Right lobe of liver (tissue), 6 donors: ENCODE measurements at regions not wholly inside any gene's neighbourhood (a gene's known extent, or its start where the extent isn't known, plus 50 kb on each side); places are given as distances from the start of the nearest gene placed in this dataset.

ENCODE experiments used
- ATAC-seq, 4 donors: fragments of 200-7000 bp; cut with Tn5 transposase; one replicate each; pipeline ENCODE4 v1.9.1; 2020; ENCODE audit warnings: mild to moderate bottlenecking in 4 of 4, moderate library complexity in 4 of 4
- DNase-seq, 3 donors: peaks; one replicate each; pipeline ENCODE4 v3.0.0-alpha.2; 2020
- H3K27ac ChIP-seq, 3 donors: fragments of 200-600 bp; one replicate each; pipeline ENCODE4 v1.8.0; 2022
- H3K27me3 ChIP-seq, 2 donors: fragments of 200-600 bp; one replicate each; pipeline ENCODE4 v1.8.0; 2022
- H3K36me3 ChIP-seq, 4 donors: fragments of 200-600 bp; sonication (generic) in 1 of 4; one replicate each; pipeline versions ENCODE4 v1.5.1 to v1.8.0; 2017 to 2022; ENCODE audit warnings: control low read depth in 1 of 4
- H3K4me1 ChIP-seq, 4 donors: fragments of 200-600 bp; sonication (generic) in 1 of 4; one replicate each; pipeline versions ENCODE4 v1.5.1 to v1.8.0; 2017 to 2022; ENCODE audit warnings: control low read depth in 1 of 4
- H3K4me3 ChIP-seq, 3 donors: fragments of 200-600 bp; one replicate each; pipeline ENCODE4 v1.8.0; 2022
- H3K9me3 ChIP-seq, 4 donors: fragments of 200-600 bp; sonication (generic) in 1 of 4; one replicate each; pipeline versions ENCODE4 v1.5.1 to v1.8.0; 2017 to 2022; ENCODE audit warnings: control low read depth in 1 of 4
- CTCF ChIP-seq, 4 donors: fragments of 200-600 bp in 3 of 4; fragments of 450-650 bp in 1 of 4; IDR thresholded peaks; one replicate each; pipeline versions ENCODE4 v1.5.1 to v1.8.0; 2016 to 2022; ENCODE audit warnings: antibody characterized with exemption in 4 of 4, mild to moderate bottlenecking in 2 of 4
- POLR2A ChIP-seq: fragments of 450-650 bp; IDR thresholded peaks from one replicate; pipeline ENCODE4 v1.6.1; 2017; ENCODE audit warnings: antibody characterized with exemption, mild to moderate bottlenecking
- WGBS: methylation state at CpG from one replicate; pipeline ENCODE4 v1.1.6; 2018; ENCODE audit warnings: low coverage, low lambda C conversion rate; ENCODE audit not compliant: insufficient coverage; ENCODE audit errors: missing lambda C conversion rate; 5-methylcytosine and 5-hydroxymethylcytosine counted together
- intact Hi-C, 2 donors: fragments of 100-400 bp; cut with DNase I; formaldehyde crosslinking; loops; one replicate each; pipeline versions ENCODE4 v1.11.2 to v1.14.1; 2022
- donor health status: DM: no; HTN: yes; CAD: no.
- donor health status: DM: no; HTN: no; CAD: no.
- donor health status: DM: no; HTN: no; CAD: no.
- donor health status: DM: no; HTN: yes; CAD: no.
- donor health status: DM: no; HTN: yes; CAD: no.

DNA sequence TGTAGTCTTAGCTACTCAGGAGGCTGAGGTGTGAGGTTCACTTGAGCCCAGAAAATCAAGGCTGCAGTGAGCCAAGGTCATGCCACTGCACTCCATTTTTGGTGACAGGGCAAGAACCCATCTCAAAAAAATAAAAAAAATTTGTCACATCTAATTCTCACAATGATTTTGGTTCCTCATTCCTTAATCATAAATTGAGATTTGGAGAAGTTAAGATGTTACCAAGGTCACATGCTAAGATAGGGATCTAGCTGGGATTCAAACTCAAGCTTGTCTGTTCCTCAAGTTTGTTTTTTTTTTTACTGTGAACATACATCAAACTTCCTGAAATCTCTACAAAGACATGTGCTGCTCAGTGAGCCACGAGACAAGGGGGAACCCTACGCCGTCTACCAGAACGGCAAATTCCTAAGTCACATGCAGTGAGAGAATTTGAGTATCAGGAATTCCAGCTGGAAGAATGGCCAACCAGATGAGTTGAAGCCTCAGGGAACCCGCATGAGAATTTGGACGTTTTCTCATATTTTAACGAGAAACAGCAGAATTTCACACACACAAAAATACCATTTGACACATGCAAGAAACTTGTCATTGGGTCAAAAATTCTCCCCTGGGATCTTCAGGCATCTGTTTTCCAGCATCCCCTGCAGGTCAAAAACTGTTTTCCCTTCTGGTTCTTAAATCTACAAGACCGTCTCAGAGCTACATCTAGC is 414.1 kb upstream of the GOT2 start:
- no peak for ATAC-seq
- 66% methylated on average over 6 of the region's 8 CpGs for WGBS
- H3K9me3 ChIP-seq: no peaks in the 10 kb centered on the region
- no peaks in the 10 kb centered on the region for H3K4me1 ChIP-seq
- H3K27ac ChIP-seq: no peak overlapping the region
- TF ChIP-seq POLR2A: no peak
- no peak for TF ChIP-seq CTCF (IDR thresholded peaks at IDR 0.05)
- intact Hi-C loops: no loop called here
- no peaks in the 10 kb centered on the region for H3K36me3 ChIP-seq
- no peak for DNase-seq
- no peaks in the 10 kb centered on the region for H3K27me3 ChIP-seq
- no peak overlapping the region for H3K4me3 ChIP-seq

GRCh38 chr16:59146140-59146539 is 412.0 kb upstream of the GOT2 start:
- no peak for DNase-seq
- no peak for ATAC-seq
- TF ChIP-seq CTCF (IDR thresholded peaks at IDR 0.05): no peak
- TF ChIP-seq POLR2A: no peak
- Histone ChIP-seq H3K4me3 (no peak overlapping the region), H3K36me3 (no peaks in the 10 kb centered on the region), H3K9me3 (no peaks in the 10 kb centered on the region), H3K27me3 (no peaks in the 10 kb centered on the region), H3K27ac (no peak overlapping the region), H3K4me1 (no peaks in the 10 kb centered on the region)
- intact Hi-C loops: no loop called here
- WGBS: 83% methylated on average over 3 of the region's 3 CpGs

DNA sequence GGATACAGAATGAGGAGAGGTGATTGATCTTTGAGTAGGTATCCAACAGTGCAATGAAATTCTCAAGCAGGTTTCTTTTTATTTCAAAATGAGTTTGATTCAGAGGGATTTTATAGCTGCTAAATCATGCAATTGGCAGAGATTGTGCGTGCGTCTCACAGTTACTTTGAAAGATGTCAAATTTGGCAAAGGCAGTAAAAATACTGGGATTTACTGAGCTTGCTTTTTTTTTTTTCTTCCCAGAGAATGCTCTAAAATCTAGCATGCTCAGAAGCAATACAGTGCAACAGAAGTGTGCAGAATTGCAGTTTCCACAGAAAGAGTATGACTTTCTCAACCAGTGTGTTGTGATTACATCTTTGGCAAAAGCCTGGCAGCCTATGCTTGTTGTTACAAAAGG is 410.7 kb upstream of the GOT2 start:
- Histone ChIP-seq H3K27me3 (no peaks in the 10 kb centered on the region), H3K4me1 (no peaks in the 10 kb centered on the region), H3K4me3 (no peak overlapping the region), H3K9me3 (no peaks in the 10 kb centered on the region), H3K27ac (no peak overlapping the region), H3K36me3 (no peaks in the 10 kb centered on the region)
- intact Hi-C loops: no loop called here
- TF ChIP-seq POLR2A (no peak), CTCF (IDR thresholded peaks at IDR 0.05) (no peak)
- DNase-seq: no peak
- 74% methylated on average over 2 of the region's 2 CpGs for WGBS
- no peak for ATAC-seq

GRCh38 chr16:59144326-59144725 is 410.2 kb upstream of the GOT2 start:
- 32% methylated on average over 1 of the region's 1 CpG for WGBS
- Histone ChIP-seq H3K27me3 (no peaks in the 10 kb centered on the region), H3K9me3 (no peaks in the 10 kb centered on the region), H3K36me3 (no peaks in the 10 kb centered on the region), H3K4me3 (no peak overlapping the region), H3K27ac (no peak overlapping the region), H3K4me1 (no peaks in the 10 kb centered on the region)
- no peak for DNase-seq
- no peak for TF ChIP-seq CTCF (IDR thresholded peaks at IDR 0.05)
- no peak for TF ChIP-seq POLR2A
- ATAC-seq: no peak
- intact Hi-C loops: no loop called here

DNA sequence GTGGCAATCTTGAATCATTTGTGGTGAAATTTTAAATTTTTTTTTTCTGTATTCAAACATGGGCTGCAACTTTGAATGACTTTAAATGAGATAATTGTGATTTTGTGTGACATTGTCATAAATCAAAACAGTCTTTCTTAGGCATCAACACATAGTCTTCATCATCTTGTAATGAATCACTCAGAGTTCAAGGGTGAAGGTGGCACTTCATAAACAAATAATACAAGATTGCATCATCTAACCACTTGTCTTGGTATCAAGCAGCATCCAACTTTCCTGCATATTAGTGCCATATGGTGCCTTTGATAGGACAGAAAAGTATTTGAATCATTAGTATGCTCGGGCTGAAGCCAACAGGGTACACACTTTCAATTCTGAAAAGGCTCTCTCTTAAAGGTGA is 392.4 kb upstream of the GOT2 start:
- intact Hi-C loops: no loop called here
- no peak for ATAC-seq
- Histone ChIP-seq H3K4me3 (no peak overlapping the region), H3K36me3 (no peaks in the 10 kb centered on the region), H3K4me1 (no peaks in the 10 kb centered on the region), H3K9me3 (no peaks in the 10 kb centered on the region), H3K27ac (no peak overlapping the region), H3K27me3 (no peaks in the 10 kb centered on the region)
- no peak for DNase-seq
- no peak for TF ChIP-seq CTCF (IDR thresholded peaks at IDR 0.05)
- TF ChIP-seq POLR2A: no peak
- WGBS: 46% methylated on average over 1 of the region's 1 CpG
